Large intestine (tissue), 3 donors: ENCODE measurements at regions not wholly inside any gene's neighbourhood (a gene's known extent, or its start where the extent isn't known, plus 50 kb on each side); places are given as distances from the start of the nearest gene placed in this dataset.

Experiments
- DNase-seq, 2 donors: peaks; one replicate each; pipeline versions ENCODE4 v3.0.0 to v3.0.0-alpha.2; 2013
- H3K27ac ChIP-seq: one replicate; pipeline ENCODE4 v1.5.1; 2013; ENCODE audit warnings: low read length
- H3K27me3 ChIP-seq: 2 replicates; pipeline ENCODE4 v1.6.1; 2013; ENCODE audit warnings: low read length; ENCODE audit not compliant: control insufficient read depth, insufficient read depth
- H3K36me3 ChIP-seq: 2 replicates; pipeline ENCODE4 v1.6.1; 2013; ENCODE audit warnings: low read length; ENCODE audit not compliant: control insufficient read depth, insufficient read depth
- H3K4me1 ChIP-seq: one replicate; pipeline ENCODE4 v1.6.1; 2013; ENCODE audit warnings: low read length; ENCODE audit not compliant: control insufficient read depth, insufficient read depth
- H3K4me3 ChIP-seq: one replicate; pipeline ENCODE4 v1.5.1; 2013; ENCODE audit warnings: low read length
- H3K9me3 ChIP-seq: one replicate; pipeline ENCODE4 v1.6.1; 2013; ENCODE audit warnings: mild to moderate bottlenecking, low read depth, low read length, moderate library complexity; ENCODE audit not compliant: control insufficient read depth
- WGBS: methylation state at CpG from one replicate; pipeline ENCODE4 v1.1.5; 2013; ENCODE audit warnings: low lambda C conversion rate; ENCODE audit not compliant: insufficient coverage; 5-methylcytosine and 5-hydroxymethylcytosine counted together

DNA sequence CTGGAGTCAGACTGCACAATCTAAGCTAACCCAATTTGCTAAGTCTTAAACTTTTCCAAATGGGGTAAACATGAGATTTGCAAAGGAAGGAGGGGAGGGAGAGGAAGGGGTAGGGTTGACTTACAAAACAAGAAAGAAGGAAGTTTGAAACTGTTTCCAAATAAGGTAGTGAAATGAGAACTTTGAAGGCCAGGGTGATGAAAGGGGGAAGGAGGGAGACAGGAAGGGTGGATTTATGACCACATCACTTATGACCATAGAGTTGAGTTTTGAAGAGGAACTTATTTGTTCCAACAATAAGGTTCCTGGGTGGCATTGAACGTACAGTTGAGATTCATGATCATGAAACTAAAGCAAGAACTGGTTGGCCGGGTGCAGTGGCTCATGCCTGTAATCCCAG, 72.5 kb upstream of the DAPK1 start:
- no peaks in the 10 kb centered on the region for H3K36me3 ChIP-seq
- H3K9me3 ChIP-seq, result no peaks in the 10 kb centered on the region
- H3K27ac ChIP-seq, result no peak overlapping the region
- no CpG with 5 or more reads among the region's 2 CpGs for WGBS
- no peak for DNase-seq
- H3K4me1 ChIP-seq, result no peaks in the 10 kb centered on the region
- H3K4me3 ChIP-seq, result no peak overlapping the region
- H3K27me3 ChIP-seq, result no peaks in the 10 kb centered on the region

DNA sequence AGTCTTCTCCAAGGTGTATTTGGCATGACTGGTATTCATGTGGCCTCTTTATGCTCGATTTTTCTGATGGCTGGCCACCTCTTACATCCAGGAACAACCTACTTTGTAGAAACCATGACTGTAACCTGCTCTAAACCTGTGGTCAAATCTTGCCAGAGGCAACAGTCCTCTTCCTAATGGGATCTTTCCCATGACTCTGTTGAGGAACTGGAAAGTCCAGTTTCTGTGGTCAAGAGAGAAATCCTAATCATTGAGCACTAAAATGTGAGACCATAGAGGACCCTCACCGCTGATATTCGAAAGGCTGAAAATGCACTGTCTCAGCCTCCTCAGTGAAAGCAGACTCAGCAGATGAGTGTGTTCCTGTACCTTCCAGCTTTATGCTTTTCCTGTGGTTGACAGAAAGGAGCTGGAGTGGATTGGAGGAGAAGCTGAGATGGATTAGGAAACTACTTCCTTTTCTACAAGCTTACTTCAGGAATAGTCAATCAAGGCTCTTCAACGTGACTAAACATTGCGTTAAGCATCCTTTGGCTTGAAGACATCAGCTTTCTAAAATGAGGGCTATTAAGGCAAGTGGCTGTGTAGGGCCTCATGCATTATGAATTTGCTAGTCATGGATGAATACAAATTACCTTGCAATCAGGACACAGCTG, 69.7 kb upstream of the DAPK1 start:
- Histone ChIP-seq H3K4me3 (no peak overlapping the region), H3K4me1 (no peaks in the 10 kb centered on the region), H3K27me3 (no peaks in the 10 kb centered on the region), H3K9me3 (no peaks in the 10 kb centered on the region), H3K27ac (no peak overlapping the region), H3K36me3 (no peaks in the 10 kb centered on the region)
- 93% methylated on average over 2 of the region's 5 CpGs for WGBS
- DNase-seq, result no peak

- WGBS, result no CpG with 5 or more reads among the region's 3 CpGs
- no peaks in the 10 kb centered on the region for H3K36me3 ChIP-seq
- DNase-seq, result no peak
These were observed 69.0 kb upstream of the DAPK1 start for GRCh38 chr9:87428659-87429058.

GRCh38 chr9:87431837-87432236, 65.8 kb upstream of the DAPK1 start:
- no peak for DNase-seq
- no peaks in the 10 kb centered on the region for H3K27me3 ChIP-seq
- H3K36me3 ChIP-seq, result no peaks in the 10 kb centered on the region
- H3K4me3 ChIP-seq, result no peak overlapping the region
- no CpG with 5 or more reads among the region's 3 CpGs for WGBS
- H3K4me1 ChIP-seq, result no peaks in the 10 kb centered on the region
- no peaks in the 10 kb centered on the region for H3K9me3 ChIP-seq
- no peak overlapping the region for H3K27ac ChIP-seq

More at GRCh38 chr9:87428659-87429058, 69.0 kb upstream of the DAPK1 start:
- Histone ChIP-seq H3K4me1 (no peaks in the 10 kb centered on the region), H3K4me3 (no peak overlapping the region), H3K9me3 (no peaks in the 10 kb centered on the region), H3K27me3 (no peaks in the 10 kb centered on the region), H3K27ac (no peak overlapping the region)

DNA sequence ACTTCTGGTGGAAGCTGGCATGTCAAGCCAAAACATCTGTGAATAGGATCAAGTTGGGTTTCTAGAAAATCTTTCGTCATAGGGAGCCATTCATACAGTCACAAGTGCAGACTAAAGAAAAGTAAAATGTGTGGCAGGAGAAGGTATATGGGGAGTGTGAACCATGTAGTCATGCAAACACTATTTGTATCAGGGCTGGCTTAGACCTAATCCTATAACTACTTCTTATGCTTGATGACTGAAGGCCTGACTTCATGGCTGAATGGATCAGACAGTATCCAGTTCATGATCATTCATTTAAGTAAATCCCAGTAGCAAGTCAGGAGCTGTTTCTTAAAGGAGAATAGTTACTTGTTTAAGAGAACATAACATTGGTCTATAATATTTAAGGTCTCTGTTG, 63.8 kb upstream of the DAPK1 start:
- H3K27me3 ChIP-seq, result no peaks in the 10 kb centered on the region
- no peak overlapping the region for H3K27ac ChIP-seq
- no CpG with 5 or more reads among the region's 1 CpG for WGBS
- H3K9me3 ChIP-seq, result no peaks in the 10 kb centered on the region
- no peaks in the 10 kb centered on the region for H3K4me1 ChIP-seq
- no peak overlapping the region for H3K4me3 ChIP-seq
- no peak for DNase-seq
- no peaks in the 10 kb centered on the region for H3K36me3 ChIP-seq

GRCh38 chr9:87434366-87434765, 63.3 kb upstream of the DAPK1 start:
- Histone ChIP-seq H3K4me1 (no peaks in the 10 kb centered on the region), H3K27me3 (no peaks in the 10 kb centered on the region), H3K36me3 (no peaks in the 10 kb centered on the region), H3K4me3 (no peak overlapping the region), H3K27ac (no peak overlapping the region), H3K9me3 (no peaks in the 10 kb centered on the region)
- 100% methylated on average over 2 of the region's 4 CpGs for WGBS
- no peak for DNase-seq

DNA sequence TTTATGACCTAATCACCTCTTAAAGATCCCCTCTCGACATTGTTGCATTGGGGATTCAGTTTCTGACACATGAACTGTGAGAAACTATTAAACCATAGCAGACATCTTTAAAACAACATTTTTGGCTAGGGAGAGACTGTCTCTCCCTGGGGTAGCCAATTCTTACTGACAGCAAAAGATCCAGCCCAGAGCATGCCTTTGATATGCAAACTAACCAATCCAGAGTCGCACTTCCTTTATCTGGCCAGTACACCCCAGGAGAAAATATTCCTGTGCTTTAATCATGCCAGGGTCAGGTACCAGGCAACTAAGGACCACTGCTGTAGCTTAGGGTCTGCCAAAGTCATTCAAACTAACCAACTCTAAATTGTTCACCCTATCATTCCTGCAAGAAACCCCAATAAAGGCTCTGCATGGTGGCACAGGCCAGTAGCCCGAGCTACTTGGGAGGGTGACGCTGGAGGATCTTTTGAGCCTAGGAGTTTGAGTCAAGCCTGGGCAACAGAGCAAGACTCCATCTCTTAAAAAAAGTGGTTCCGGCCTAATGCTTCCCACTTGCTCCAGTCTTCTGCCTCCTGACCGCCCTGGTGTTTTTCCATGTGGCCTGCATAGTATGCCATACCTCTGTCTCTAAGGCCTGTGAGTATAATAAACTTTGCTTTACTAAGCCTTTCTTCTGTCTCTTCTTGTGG, 62.3 kb upstream of the DAPK1 start:
- Histone ChIP-seq H3K4me1 (no peaks in the 10 kb centered on the region), H3K27ac (no peak overlapping the region), H3K36me3 (no peaks in the 10 kb centered on the region), H3K4me3 (no peak overlapping the region), H3K27me3 (no peaks in the 10 kb centered on the region), H3K9me3 (no peaks in the 10 kb centered on the region)
- DNase-seq, result no peak
- WGBS, result no CpG with 5 or more reads among the region's 6 CpGs

GRCh38 chr9:87436716-87437115, 61.0 kb upstream of the DAPK1 start:
- Histone ChIP-seq H3K27me3 (no peaks in the 10 kb centered on the region), H3K4me1 (no peaks in the 10 kb centered on the region), H3K4me3 (no peak overlapping the region), H3K36me3 (no peaks in the 10 kb centered on the region), H3K9me3 (no peaks in the 10 kb centered on the region), H3K27ac (no peak overlapping the region)
- no peak for DNase-seq
- no CpG with 5 or more reads among the region's 3 CpGs for WGBS

- Histone ChIP-seq H3K4me3 (no peak overlapping the region), H3K27me3 (no peaks in the 10 kb centered on the region), H3K36me3 (no peaks in the 10 kb centered on the region), H3K4me1 (no peaks in the 10 kb centered on the region), H3K9me3 (no peaks in the 10 kb centered on the region), H3K27ac (no peak overlapping the region)
- no CpG with 5 or more reads among the region's 8 CpGs for WGBS
- DNase-seq, result no peak
These were observed 59.7 kb upstream of the DAPK1 start for GRCh38 chr9:87437966-87438365.

- Histone ChIP-seq H3K4me3 (no peak overlapping the region), H3K9me3 (no peaks in the 10 kb centered on the region), H3K4me1 (no peaks in the 10 kb centered on the region), H3K27ac (no peak overlapping the region), H3K36me3 (no peaks in the 10 kb centered on the region), H3K27me3 (no peaks in the 10 kb centered on the region)
- no peak for DNase-seq
- 100% methylated on average over 1 of the region's 2 CpGs for WGBS
These were observed 56.4 kb upstream of the DAPK1 start for GRCh38 chr9:87441251-87441650.

- WGBS, result no CpG with 5 or more reads among the region's 2 CpGs
- Histone ChIP-seq H3K4me3 (no peak overlapping the region), H3K27ac (no peak overlapping the region), H3K27me3 (no peaks in the 10 kb centered on the region), H3K36me3 (no peaks in the 10 kb centered on the region), H3K9me3 (no peaks in the 10 kb centered on the region), H3K4me1 (no peaks in the 10 kb centered on the region)
- DNase-seq, result no peak
These were observed 55.2 kb upstream of the DAPK1 start for GRCh38 chr9:87442451-87442850.
